ENCODE measurements at regions not wholly inside any gene's neighbourhood (a gene's known extent, or its start where the extent isn't known, plus 50 kb on each side); places are given as distances from the start of the nearest gene placed in this dataset.

DNA sequence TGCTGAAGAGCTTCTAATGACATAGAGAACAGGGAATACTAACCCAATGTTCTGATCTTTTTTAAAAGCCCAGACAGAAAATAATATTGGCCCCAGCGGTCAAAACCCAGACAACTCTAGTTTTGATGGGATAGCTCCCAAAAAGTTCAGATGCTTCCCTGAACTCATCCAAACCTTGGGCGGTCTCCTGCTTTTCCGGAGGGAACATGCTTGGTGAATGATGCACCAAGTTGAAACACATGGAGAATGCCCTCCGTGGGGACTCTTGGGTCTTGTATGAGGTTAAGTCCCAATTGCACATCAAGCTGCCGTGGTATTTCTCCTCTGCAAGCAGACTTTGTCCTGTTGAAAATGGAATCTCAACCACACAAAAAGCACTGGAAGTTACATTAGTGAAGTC, 120.7 kb upstream of the CTAGE1 start:
- no peak overlapping the region for H2BK12ac ChIP-seq (ENCODE audit: low read length in 2 of 2)
- WGBS, result 95% methylated on average over 5 of the region's 5 CpGs
- H4K91ac ChIP-seq (ENCODE audit: low read length), result no peak overlapping the region
- no peak overlapping the region for H2BK5ac ChIP-seq (ENCODE audit: low read depth, low read length, poor library complexity, severe bottlenecking)
- no peak overlapping the region for H3K18ac ChIP-seq (ENCODE audit: low read depth in 1 of 2, low read length in 2 of 2)
- peaks cover 4% of the 10 kb centered on the region for H3K4me1 ChIP-seq (ENCODE audit: control insufficient read depth, insufficient read depth, low read depth, low read length)
- H3K4ac ChIP-seq (ENCODE audit: low read depth in 1 of 2, low read length in 2 of 2), result no peak overlapping the region
- no peaks in the 10 kb centered on the region for H3K79me1 ChIP-seq (replicated peaks; ENCODE audit: low read length, poor library complexity, severe bottlenecking)
- no peak overlapping the region for H3K27ac ChIP-seq (ENCODE audit: low read length, poor library complexity, severe bottlenecking)
- H3K23ac ChIP-seq (ENCODE audit: low read length in 2 of 2), result no peak overlapping the region
- H3K9me3 ChIP-seq (ENCODE audit: control insufficient read depth, low read length), result no peaks in the 10 kb centered on the region
- no peak for DNase-seq
- H3K14ac ChIP-seq (ENCODE audit: low read length in 2 of 2), result no peak overlapping the region
- no peak overlapping the region for H4K8ac ChIP-seq (ENCODE audit: low read length)
- no peak overlapping the region for H2BK15ac ChIP-seq (ENCODE audit: low read depth, poor library complexity, severe bottlenecking)
- H2AK5ac ChIP-seq (ENCODE audit: low read length, severe bottlenecking), result no peak overlapping the region
- no peaks in the 10 kb centered on the region for H3K27me3 ChIP-seq (ENCODE audit: control insufficient read depth in 1 of 2, insufficient read depth in 1 of 2, low read length in 2 of 2)
- H3K9ac ChIP-seq (ENCODE audit: low read length), result no peak overlapping the region
- H2BK120ac ChIP-seq (ENCODE audit: low read depth, low read length), result no peak overlapping the region
- H3K4me2 ChIP-seq (ENCODE audit: low read length, poor library complexity, severe bottlenecking), result no peak overlapping the region
- H3K36me3 ChIP-seq (ENCODE audit: control insufficient read depth in 1 of 2, insufficient read depth in 2 of 2, low read depth in 1 of 2, low read length in 2 of 2), result no peaks in the 10 kb centered on the region
- H2AFZ ChIP-seq (ENCODE audit: low read depth, low read length), result no peak overlapping the region
- H3K4me3 ChIP-seq (ENCODE audit: insufficient read depth in 1 of 2, low read depth in 1 of 2, low read length in 2 of 2), result no peak overlapping the region

DNA sequence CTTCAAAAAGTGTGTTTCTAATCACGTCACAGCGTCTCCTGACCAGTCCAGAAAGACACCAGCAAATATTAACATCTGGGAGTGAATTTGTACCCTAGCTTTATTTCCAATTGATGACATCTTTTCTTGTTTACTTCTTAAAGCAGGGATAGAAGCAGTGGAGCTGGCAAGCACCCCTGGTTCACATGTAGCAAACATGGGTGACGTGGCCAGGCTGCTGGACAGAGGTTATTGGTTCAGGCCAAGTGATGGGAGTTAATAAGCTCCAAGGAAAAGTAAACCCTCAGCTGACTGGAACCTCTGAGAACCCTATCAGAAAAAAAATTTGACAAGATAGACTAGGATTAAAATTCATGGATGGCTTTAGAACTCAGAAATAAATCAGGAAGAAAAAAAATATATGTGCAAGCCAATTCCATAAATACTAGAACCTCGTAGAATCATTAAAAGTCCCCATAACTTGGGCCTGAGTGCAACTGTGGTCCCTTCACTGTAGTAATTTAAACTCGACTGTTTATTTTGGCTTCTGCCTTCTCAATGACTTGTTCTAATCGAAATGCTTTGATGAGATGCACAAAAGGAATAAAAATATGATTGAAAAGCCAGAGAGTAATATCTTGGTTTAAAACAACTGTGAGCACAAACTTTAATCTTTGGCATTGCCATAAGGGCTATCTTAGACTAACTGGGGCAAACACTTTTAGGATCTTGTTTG, 121.5 kb upstream of the CTAGE1 start:
- Histone ChIP-seq H2BK15ac (ENCODE audit: low read depth, poor library complexity, severe bottlenecking) (no peak overlapping the region), H2BK5ac (ENCODE audit: low read depth, low read length, poor library complexity, severe bottlenecking) (no peak overlapping the region), H3K23ac (ENCODE audit: low read length in 2 of 2) (no peak overlapping the region), H4K91ac (ENCODE audit: low read length) (no peak overlapping the region), H2AK5ac (ENCODE audit: low read length, severe bottlenecking) (no peak overlapping the region), H2BK120ac (ENCODE audit: low read depth, low read length) (no peak overlapping the region), H3K4ac (ENCODE audit: low read depth in 1 of 2, low read length in 2 of 2) (no peak overlapping the region), H3K27ac (ENCODE audit: low read length, poor library complexity, severe bottlenecking) (no peak overlapping the region), H3K4me3 (ENCODE audit: insufficient read depth in 1 of 2, low read depth in 1 of 2, low read length in 2 of 2) (no peak overlapping the region), H3K9me3 (ENCODE audit: control insufficient read depth, low read length) (no peaks in the 10 kb centered on the region), H3K27me3 (ENCODE audit: control insufficient read depth in 1 of 2, insufficient read depth in 1 of 2, low read length in 2 of 2) (no peaks in the 10 kb centered on the region), H3K9ac (ENCODE audit: low read length) (no peak overlapping the region), H3K18ac (ENCODE audit: low read depth in 1 of 2, low read length in 2 of 2) (no peak overlapping the region), H4K8ac (ENCODE audit: low read length) (no peak overlapping the region), H3K36me3 (ENCODE audit: control insufficient read depth in 1 of 2, insufficient read depth in 2 of 2, low read depth in 1 of 2, low read length in 2 of 2) (no peaks in the 10 kb centered on the region), H3K79me1 (replicated peaks; ENCODE audit: low read length, poor library complexity, severe bottlenecking) (no peaks in the 10 kb centered on the region), H3K4me1 (ENCODE audit: control insufficient read depth, insufficient read depth, low read depth, low read length) (peaks cover 4% of the 10 kb centered on the region), H2BK12ac (ENCODE audit: low read length in 2 of 2) (no peak overlapping the region), H3K4me2 (ENCODE audit: low read length, poor library complexity, severe bottlenecking) (no peak overlapping the region), H2AFZ (ENCODE audit: low read depth, low read length) (no peak overlapping the region), H3K14ac (ENCODE audit: low read length in 2 of 2) (no peak overlapping the region)
- DNase-seq, result no peak
- WGBS, result 90% methylated on average over 4 of the region's 6 CpGs

DNA sequence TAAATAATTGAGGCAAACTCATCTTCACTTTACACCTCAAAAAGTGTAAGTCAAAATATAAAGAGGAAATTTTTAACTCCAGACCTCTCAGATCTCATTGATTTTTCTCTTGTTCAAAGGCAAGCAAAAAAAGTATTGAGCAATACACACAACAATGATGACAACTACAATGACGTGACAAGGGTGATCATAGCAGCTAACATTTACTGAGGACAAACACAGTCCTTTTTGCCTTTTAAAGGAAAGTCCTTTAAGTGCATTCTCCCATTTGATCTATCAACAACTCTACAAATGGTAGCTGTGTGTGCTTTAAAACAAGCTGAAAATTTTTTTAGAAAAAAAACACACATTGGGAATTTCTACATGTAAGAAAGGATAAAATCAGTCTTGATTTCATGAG, 123.5 kb upstream of the CTAGE1 start:
- WGBS, result 100% methylated on average over 1 of the region's 1 CpG
- H3K4me3 ChIP-seq (ENCODE audit: insufficient read depth in 1 of 2, low read depth in 1 of 2, low read length in 2 of 2), result no peak overlapping the region
- no peak overlapping the region for H2BK15ac ChIP-seq (ENCODE audit: low read depth, poor library complexity, severe bottlenecking)

DNA sequence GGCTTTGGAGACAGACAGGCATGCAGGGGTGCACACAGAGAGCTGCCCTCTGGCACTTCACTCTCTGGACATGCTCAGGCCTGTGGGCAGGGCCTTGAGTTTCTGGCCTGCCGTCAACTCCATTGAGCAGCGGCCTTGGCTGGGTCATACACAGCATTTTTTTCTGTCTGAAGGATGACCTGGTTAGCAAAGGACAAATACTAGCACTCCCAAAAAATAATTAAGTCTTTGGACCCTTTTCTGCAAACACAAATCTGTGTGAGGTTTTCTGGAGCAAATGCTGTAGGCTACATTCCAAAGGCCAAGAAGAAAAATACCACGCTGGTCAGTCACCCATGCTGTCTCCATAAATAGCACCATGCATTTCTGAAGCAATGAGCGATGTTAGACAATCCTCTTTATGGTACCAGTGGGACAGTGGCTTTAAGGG, 124.7 kb upstream of the CTAGE1 start:
- no peak overlapping the region for H3K4ac ChIP-seq (ENCODE audit: low read depth in 1 of 2, low read length in 2 of 2)
- H3K4me2 ChIP-seq (ENCODE audit: low read length, poor library complexity, severe bottlenecking), result no peak overlapping the region
- peaks cover 4% of the 10 kb centered on the region for H3K4me1 ChIP-seq (ENCODE audit: control insufficient read depth, insufficient read depth, low read depth, low read length)
- no peaks in the 10 kb centered on the region for H3K79me1 ChIP-seq (replicated peaks; ENCODE audit: low read length, poor library complexity, severe bottlenecking)
- H3K4me3 ChIP-seq (ENCODE audit: insufficient read depth in 1 of 2, low read depth in 1 of 2, low read length in 2 of 2), result no peak overlapping the region
- DNase-seq, result peak; percentile 65
- H4K8ac ChIP-seq (ENCODE audit: low read length), result no peak overlapping the region
- H2AFZ ChIP-seq (ENCODE audit: low read depth, low read length), result no peak overlapping the region
- no peak overlapping the region for H2AK5ac ChIP-seq (ENCODE audit: low read length, severe bottlenecking)
- H2BK12ac ChIP-seq (ENCODE audit: low read length in 2 of 2), result no peak overlapping the region
- H4K91ac ChIP-seq (ENCODE audit: low read length), result no peak overlapping the region
- no peak overlapping the region for H3K9ac ChIP-seq (ENCODE audit: low read length)
- H3K9me3 ChIP-seq (ENCODE audit: control insufficient read depth, low read length), result no peaks in the 10 kb centered on the region
- H2BK5ac ChIP-seq (ENCODE audit: low read depth, low read length, poor library complexity, severe bottlenecking), result no peak overlapping the region
- H2BK15ac ChIP-seq (ENCODE audit: low read depth, poor library complexity, severe bottlenecking), result no peak overlapping the region
- peak overlapping the region in 1 of 2 experiments; percentile 12 for H3K18ac ChIP-seq (ENCODE audit: low read depth in 1 of 2, low read length in 2 of 2)
- no peaks in the 10 kb centered on the region for H3K27me3 ChIP-seq (ENCODE audit: control insufficient read depth in 1 of 2, insufficient read depth in 1 of 2, low read length in 2 of 2)
- no peak overlapping the region for H3K23ac ChIP-seq (ENCODE audit: low read length in 2 of 2)
- H3K14ac ChIP-seq (ENCODE audit: low read length in 2 of 2), result no peak overlapping the region
- no peaks in the 10 kb centered on the region for H3K36me3 ChIP-seq (ENCODE audit: control insufficient read depth in 1 of 2, insufficient read depth in 2 of 2, low read depth in 1 of 2, low read length in 2 of 2)
- WGBS, result 73% methylated on average over 4 of the region's 4 CpGs
- no peak overlapping the region for H3K27ac ChIP-seq (ENCODE audit: low read length, poor library complexity, severe bottlenecking)
- no peak overlapping the region for H2BK120ac ChIP-seq (ENCODE audit: low read depth, low read length)

More for the DNA sequence above, 123.5 kb upstream of the CTAGE1 start:
- H3K14ac ChIP-seq (ENCODE audit: low read length in 2 of 2), result no peak overlapping the region
- H2BK120ac ChIP-seq (ENCODE audit: low read depth, low read length), result no peak overlapping the region
- H2BK5ac ChIP-seq (ENCODE audit: low read depth, low read length, poor library complexity, severe bottlenecking), result no peak overlapping the region
- no peak overlapping the region for H2BK12ac ChIP-seq (ENCODE audit: low read length in 2 of 2)
- no peaks in the 10 kb centered on the region for H3K79me1 ChIP-seq (replicated peaks; ENCODE audit: low read length, poor library complexity, severe bottlenecking)
- H3K9me3 ChIP-seq (ENCODE audit: control insufficient read depth, low read length), result no peaks in the 10 kb centered on the region
- no peak overlapping the region for H3K4me2 ChIP-seq (ENCODE audit: low read length, poor library complexity, severe bottlenecking)
- H2AFZ ChIP-seq (ENCODE audit: low read depth, low read length), result no peak overlapping the region
- no peak overlapping the region for H3K4ac ChIP-seq (ENCODE audit: low read depth in 1 of 2, low read length in 2 of 2)
- H3K18ac ChIP-seq (ENCODE audit: low read depth in 1 of 2, low read length in 2 of 2), result no peak overlapping the region
- H3K9ac ChIP-seq (ENCODE audit: low read length), result no peak overlapping the region
- no peak overlapping the region for H4K91ac ChIP-seq (ENCODE audit: low read length)
- no peak overlapping the region for H4K8ac ChIP-seq (ENCODE audit: low read length)
- H3K23ac ChIP-seq (ENCODE audit: low read length in 2 of 2), result no peak overlapping the region
- peaks cover 4% of the 10 kb centered on the region for H3K4me1 ChIP-seq (ENCODE audit: control insufficient read depth, insufficient read depth, low read depth, low read length)
- H3K27ac ChIP-seq (ENCODE audit: low read length, poor library complexity, severe bottlenecking), result no peak overlapping the region
- no peak overlapping the region for H2AK5ac ChIP-seq (ENCODE audit: low read length, severe bottlenecking)
- H3K27me3 ChIP-seq (ENCODE audit: control insufficient read depth in 1 of 2, insufficient read depth in 1 of 2, low read length in 2 of 2), result no peaks in the 10 kb centered on the region
- H3K36me3 ChIP-seq (ENCODE audit: control insufficient read depth in 1 of 2, insufficient read depth in 2 of 2, low read depth in 1 of 2, low read length in 2 of 2), result no peaks in the 10 kb centered on the region
- no peak for DNase-seq

All from mesenchymal stem cell (in vitro differentiated cells and primary cell).